ENCODE measurements at regions not wholly inside any gene's neighbourhood (a gene's known extent, or its start where the extent isn't known, plus 50 kb on each side); places are given as distances from the start of the nearest gene placed in this dataset.

GRCh38 chr6:48860175-48860574, 602.9 kb downstream of the MMUT start:
- no peak for TF ChIP-seq SIN3A (IDR thresholded peaks at IDR 0.05; ENCODE audit: low read depth, low read length)
- TF ChIP-seq REST (IDR thresholded peaks at IDR 0.05; ENCODE audit: low read depth, low read length), result no peak
- no peak for TF ChIP-seq ZSCAN29 (IDR thresholded peaks at IDR 0.05)
- no peak for TF ChIP-seq SUZ12 (IDR thresholded peaks at IDR 0.05; ENCODE audit: unreplicated experiment)
- no peak for TF ChIP-seq CTCF (IDR thresholded peaks at IDR 0.05 in 2 of 3, conservative IDR thresholded peaks at IDR 0.05 in 1 of 3; ENCODE audit: control insufficient read depth in 2 of 3, extremely low read depth in 1 of 3, insufficient read depth in 1 of 3, low read depth in 3 of 3, low read length in 3 of 3)
- TF ChIP-seq BCLAF1 (IDR thresholded peaks at IDR 0.05), result no peak
- TF ChIP-seq SRF (IDR thresholded peaks at IDR 0.05; ENCODE audit: low read depth in 2 of 2, low read length in 2 of 2), result no peak
- no peak for TF ChIP-seq KDM1A (IDR thresholded peaks at IDR 0.05; ENCODE audit: borderline replicate concordance)

All from GM12878 (cell line).